Stimulated activated naive CD4-positive, alpha-beta T cell (primary cell): ENCODE measurements at regions not wholly inside any gene's neighbourhood (a gene's known extent, or its start where the extent isn't known, plus 50 kb on each side); places are given as distances from the start of the nearest gene placed in this dataset.
"Not testable (repeated sequence)": the region's sequence is repeated elsewhere in the genome, so short reads cannot be mapped to it uniquely, and the experiment has no call there.

Experiments
- DNase-seq, 6 experiments: peaks; one replicate each; lab custom pipeline; 2025; lab: John Stamatoyannopoulos, UW

DNA sequence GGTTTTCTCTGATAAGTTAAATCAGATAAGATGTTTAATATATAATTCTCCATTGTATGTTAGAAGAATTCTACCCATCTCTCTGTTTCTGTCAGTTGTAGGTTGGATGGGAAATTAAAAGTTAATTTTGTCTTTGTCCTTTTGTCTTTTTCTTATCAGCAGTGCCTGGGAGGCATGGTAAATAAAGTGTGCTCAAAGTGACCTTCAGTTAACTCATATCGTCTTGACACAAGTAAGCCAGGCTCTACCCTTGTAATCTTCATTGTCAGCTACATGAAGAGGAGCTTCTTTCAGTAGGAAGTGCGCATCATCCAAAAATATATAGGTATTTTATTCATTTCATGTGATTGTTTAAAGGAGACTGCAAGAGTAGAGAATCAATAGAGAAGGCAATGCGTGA, 138.9 kb upstream of the NRIP1 start:
- DNase-seq, result no peak

DNA sequence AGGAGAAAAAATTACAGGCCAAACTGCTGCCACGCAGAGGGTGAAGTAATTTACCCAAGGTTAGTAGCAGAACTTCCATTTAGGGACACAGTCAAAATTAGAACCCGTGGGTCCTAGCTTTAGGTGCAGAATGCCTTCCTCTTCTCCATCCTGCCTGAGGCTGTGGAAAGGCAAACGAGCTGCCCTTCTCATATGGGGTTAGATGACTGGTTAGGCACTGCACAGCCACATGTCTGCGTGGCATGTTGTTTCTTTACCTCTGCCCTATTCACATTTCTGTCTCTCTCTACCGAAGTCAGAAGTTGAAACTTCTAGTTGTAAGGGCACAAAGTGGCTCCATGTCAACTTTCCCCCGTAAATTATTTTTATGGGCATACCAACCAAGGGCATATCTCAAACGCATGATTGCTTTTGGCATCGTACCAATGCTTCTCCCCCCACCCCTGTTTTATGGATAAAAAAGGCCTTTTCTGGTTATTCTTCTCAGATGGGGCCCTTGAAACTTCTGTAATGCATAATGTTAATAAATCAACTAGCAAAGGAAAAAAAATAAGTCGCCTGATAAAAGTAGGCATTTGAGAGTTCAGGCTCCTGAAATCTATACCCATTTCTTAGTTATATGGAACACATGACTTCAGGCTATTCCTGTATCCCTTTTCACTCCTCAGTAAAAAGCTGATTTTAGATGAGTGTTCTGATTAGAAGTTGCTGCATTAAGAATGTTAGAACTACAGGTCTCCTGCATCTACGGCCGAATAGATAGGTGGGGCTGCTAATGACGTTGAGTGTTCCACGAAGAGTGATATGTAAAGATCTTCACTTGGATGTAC, 139.6 kb upstream of the NRIP1 start:
- DNase-seq, result no peak

DNA sequence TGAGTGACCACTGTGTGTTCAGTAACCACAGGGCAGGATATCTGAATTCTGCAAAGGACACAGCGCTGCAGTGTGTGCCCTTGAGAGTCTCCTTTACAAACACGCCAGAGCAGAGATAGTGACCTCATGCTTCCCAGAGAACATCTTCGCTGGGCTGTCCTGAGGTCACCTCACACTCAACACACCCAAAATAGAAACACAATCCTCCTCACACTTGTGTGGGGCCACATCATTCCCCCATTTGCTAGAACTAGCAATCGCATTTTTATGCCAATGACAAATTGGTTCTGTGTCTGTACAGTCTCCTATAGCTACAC, 140.1 kb upstream of the NRIP1 start:
- DNase-seq, result no peak

DNA sequence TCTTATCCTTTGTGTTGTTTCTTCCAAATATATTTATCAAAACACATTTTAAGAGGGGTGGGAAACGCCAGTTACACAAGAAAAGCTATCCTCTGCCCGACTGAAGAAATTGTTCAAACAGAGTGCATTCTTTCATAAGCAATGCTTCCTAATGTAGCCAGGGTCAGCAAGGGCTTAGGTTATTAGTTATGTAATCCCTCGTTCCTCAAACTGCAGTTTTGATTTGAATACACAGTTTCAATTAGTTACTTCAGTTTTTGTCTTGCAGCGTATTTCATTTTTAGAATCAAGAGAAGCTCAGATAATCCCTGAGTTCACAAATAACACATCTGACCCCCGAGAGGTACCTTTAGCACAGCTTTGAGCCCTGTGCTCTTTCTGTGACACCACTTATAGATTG, 141.7 kb upstream of the NRIP1 start:
- DNase-seq, result no peak

DNA sequence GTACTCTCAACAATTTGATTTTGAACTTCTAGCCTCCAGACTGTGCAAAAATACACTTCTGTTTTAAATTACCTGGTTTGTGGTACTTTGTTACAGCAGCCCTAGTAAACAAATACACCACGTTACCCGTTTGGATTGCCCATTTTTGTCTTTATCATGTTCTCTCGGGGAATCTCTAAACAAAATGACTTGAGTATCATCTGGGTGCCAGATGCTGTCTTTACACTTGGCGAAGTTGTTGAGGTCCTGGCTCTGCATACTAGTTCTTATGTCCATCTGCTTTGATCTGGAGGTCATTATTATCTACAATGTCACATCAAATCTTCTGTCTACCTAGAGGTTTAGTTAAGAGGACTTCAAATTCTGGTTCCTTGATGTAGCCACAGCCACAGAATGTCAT, 142.4 kb upstream of the NRIP1 start:
- DNase-seq, result no peak

DNA sequence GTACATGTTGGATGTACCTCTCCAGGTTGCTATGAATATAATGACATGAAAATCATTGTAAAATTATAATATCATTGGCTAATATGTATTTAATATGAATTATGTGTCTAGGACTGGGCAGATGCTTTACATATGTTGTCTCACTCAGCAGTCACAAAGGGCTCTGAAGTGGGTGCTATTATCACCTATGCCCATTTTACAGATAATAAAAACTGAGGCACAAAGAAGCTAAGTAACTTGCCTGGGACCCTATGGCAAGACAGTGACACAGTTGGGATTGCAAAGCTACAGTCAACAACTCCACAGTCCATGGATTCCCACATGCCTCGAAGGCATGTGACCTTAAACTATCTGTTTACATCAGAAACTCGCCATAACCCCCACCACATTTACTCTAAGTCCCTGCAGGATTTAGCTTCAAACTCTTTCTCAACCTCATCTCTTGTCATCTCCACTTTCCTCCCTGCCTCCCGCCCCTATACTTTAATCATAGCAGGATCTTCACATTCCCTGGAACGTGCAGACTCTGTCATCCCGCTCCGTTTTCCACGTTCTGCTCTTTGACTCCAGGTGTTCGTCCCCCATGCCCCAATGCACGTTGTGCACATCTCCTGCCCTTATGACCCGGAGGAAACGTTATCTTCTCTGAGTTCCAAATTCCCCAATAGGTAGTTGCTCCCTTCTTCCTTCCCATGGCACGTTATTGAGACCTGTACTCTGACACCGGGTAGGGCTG, 143.0 kb upstream of the NRIP1 start:
- no peak for DNase-seq

DNA sequence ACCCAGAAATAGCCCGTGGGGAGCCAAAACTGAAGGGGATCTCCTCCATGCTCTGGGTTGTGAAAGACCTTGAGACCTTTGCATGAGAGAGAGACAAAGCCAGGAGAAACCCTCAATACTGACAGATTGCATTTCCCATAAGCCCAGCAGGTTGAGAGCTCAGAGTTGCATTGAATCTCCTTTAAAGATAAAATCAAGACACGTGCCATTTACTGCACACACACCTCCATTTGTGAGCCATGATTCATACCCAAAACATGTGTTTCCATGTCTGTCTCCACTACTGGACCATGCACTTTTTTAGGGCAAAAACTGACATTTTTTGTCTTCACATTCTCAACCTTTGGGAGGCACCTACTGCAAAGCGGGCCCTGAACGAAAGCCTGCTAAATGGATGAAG, 144.0 kb upstream of the NRIP1 start:
- no peak for DNase-seq

DNA sequence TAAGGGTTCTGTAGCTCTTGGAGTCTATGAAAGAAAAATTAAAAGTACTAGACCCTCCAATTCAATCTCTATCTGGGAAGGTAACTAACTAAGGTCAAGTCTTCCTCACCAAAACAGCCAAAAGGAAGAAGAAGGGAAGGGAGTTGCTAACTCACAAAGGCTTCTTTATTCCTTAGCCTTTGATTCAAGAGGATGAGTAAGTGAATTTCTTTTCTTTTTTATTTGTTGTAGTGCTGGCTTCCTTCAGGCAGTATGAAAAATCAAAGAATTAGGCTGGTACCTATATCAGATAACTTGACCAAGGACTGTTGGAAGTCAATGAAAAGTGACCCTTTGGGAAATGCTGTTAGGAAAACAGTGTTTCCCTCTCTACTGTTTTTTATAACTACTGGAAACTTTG, 144.4 kb upstream of the NRIP1 start:
- DNase-seq, result no peak

DNA sequence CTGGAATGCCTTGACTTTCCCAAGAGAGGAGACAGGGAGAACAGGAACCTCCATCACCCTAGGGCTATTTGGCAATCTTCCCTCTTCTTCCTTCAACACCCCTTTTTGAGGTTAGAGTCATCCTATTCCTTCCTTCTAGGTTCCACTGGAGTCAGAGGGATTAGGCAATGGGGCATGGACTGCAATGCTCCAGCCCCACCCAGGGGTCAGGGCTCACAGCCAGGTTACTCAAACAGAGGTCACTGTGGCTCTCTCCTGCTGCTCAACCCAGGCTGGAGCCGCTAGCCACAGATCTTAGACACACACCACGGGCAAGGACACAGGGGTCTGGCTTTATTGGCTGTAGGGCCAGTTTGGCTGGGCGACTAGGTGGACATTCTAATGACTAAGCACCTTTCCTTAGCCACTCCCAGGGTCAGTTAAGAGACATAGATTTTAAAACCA, 145.5 kb upstream of the NRIP1 start:
- no peak for DNase-seq

DNA sequence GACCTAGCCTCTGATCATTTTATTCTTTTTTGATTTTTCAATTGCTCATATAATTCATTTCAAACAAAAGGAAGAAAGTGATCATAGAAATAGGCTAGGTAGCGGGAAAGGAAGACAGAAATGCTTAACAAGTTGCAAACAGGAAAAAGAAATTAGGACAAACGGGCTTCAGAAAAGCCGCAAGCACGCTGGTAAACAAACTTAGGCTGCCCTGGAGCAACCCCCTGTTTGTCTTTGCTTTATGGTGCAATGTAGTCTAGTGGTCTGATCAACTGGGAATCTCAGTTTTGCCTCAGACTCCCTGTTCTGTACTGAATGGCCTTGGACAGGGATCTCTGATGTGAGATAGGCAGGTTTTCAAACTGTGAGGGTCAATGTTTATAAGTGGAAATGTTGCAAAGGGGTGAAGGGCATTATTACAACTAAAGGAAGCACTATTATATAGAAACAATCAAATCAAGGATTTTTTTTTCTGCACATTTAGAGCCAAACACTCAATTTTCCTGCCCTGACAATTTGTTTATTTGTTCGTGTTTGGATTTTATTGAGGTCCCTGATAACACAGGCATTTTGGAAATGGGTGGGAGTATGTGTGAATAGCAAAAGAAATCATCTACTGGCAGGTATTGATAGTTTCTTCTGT, 146.8 kb upstream of the NRIP1 start:
- no peak for DNase-seq

DNA sequence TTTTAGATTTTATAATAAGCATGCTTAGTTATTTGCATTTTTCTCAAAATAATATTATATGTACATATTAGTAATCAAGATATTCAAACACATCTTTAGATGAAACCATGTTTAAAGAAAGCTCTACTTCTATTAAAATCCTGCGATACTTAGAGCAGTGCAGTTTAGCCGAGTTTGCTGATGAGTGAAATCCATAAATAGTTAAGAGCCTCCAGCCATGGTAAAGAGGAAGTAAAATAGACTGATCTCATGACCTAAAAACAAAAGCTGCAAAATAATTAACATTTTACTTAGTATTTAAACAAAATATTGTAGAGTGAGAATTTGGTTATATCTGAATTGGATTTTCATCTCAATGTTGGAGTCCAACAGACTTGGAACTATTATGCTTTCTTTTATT, 147.4 kb upstream of the NRIP1 start:
- DNase-seq, result no peak

DNA sequence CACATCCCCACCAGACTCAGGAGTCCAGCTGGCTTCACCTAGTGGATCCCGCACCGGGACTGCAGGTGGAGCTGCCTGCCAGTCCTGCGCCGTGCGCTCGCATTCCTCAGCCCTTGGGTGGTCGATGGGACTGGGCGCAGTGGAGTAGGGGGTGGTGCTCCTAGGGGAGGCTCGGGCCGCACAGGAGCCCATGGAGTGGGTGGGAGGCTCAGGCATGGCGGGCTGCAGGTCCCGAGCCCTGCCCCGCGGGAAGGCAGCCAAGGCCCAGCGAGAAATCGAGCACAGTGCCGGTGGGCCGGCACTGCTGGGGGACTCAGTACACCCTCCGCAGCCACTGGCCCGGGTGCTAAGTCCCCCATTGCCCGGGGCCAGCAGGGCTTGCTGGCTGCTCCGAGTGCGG, 153.7 kb upstream of the NRIP1 start:
- not testable (repeated sequence) for DNase-seq

DNA sequence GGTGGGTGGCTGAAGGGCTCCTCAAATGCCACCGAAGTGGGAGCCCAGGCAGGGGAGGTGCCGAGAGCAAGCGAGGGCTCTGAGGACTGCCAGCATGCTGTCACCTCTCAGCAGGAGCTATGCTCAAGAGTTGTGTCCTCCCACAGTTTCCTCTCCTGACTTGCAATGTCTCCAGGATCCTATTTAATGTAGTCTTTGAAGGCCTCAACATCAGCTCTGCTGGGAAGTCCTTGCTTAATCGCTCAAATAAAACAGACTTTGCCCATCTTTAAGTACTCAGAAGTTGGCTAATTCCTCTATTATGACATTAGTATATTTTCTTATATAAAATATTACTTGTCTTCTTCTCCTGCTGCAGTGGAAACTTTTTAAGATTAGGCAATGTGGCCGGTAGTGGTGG, 154.2 kb upstream of the NRIP1 start:
- DNase-seq, result no peak

DNA sequence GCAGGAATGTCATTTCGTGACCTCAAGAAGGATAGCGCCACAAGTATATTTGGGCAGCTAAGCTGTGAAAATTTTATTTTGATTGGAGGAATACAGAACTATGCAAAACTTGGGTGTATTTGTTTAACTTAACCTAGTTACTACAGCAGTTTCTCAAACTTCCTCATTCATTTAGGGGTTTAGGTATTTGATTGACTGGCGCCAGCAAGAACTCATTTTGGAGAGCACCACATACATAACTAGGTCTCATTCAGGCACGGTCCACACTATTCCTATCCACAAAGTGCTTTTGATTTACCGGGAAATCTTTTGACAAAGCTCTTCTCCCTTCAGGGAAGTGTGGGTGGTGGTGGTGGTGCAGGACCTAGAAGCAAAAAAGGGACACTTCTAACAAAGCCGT, 155.1 kb upstream of the NRIP1 start:
- no peak for DNase-seq

DNA sequence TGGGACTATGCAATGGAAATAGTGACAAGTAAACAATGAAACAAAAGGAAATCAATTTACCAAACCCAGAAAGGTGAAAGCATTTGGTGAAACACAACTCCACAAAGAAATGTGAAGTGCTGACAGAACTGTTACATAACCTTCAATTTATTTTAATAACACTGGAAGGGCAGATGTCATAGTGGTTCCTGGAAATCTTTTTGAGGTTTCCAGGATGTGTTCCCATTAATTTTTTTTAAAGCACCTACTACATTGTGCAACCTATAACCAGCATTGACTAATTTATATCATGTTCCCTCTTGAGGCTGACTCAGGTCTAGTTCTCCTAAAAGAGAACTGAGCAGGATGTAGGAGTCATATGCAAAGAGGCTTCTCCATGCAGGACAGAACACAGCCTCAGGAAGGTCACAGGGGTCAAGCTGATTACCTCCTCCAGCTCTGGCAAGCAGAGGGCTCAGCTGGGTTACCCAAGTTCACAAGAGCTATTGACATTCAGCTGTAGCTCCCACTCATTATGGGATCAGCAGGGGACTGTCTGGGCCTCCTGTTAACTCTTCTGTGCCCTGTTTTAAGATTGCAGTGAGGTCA, 157.1 kb upstream of the NRIP1 start:
- no peak for DNase-seq

DNA sequence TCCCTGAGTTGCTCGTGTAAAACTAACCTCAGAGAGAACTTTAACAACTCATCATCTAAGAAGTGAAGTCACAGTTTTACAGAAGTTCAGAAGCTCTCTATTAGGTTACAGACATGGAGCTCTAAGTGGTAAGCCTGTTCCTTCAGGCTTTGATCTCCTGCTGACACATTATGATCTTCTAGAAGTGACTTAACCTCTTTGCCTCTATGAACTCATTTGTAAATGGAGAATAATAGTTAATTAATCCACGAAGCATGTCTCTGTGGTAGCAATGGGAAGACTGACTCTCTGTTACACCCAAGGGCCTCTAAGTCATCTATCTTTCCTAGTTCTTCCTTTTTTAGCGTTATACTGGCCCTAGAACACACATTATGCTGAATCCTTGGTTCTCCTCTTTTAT, 157.9 kb upstream of the NRIP1 start:
- no peak for DNase-seq

DNA sequence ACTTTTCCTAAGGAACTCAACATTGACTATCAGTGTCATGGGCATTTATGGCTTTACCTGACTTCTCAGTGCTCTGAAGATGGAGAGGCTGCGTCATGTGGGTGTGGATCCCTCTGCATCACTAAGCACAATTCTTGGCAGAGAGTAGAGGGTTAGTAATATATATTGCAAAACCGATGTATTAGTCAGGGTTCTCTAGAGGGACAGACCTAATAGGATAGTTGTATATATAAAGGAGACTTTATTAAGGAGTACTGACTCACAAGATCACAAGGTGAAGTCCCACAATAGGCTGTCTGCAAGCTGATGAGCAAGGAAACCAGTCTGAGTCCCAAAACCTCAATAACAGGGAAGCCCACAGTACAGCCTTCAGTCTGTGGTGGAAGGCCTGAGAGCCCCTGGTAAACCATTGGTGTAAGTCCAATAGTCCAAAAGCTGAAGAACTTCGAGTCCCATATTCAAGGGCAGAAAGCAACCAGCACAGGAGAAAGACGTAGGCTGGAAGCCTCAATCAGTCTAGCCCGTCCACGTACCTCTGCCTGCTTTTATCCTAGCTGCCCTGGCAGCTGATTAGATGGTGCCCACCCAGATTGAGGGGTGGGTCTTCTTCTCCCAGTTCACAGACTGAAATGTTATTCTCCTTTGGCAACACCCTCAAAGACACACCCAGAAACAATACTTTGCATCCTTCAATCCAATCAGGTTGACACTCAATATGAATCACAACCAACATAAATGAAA, 159.7 kb upstream of the NRIP1 start:
- DNase-seq, result no peak

DNA sequence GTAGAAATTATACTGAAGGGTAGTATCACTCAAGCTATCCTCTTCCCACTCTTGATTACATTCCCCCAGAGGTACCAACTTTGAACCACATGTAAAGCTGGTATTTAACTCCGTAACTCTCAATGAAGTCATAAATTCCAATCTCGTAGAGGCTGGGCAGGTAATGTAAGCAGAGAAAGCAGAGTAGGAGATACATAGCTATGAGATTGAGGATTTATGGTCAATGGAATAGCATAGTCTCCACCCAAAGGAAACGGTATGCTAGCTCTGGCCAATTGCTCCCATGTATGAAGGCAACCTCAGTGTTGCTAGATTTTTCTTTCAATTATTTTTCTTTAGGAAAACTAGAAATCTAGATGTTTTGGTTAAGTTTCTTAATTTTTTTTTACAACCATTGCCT, 163.1 kb upstream of the NRIP1 start:
- no peak for DNase-seq

DNA sequence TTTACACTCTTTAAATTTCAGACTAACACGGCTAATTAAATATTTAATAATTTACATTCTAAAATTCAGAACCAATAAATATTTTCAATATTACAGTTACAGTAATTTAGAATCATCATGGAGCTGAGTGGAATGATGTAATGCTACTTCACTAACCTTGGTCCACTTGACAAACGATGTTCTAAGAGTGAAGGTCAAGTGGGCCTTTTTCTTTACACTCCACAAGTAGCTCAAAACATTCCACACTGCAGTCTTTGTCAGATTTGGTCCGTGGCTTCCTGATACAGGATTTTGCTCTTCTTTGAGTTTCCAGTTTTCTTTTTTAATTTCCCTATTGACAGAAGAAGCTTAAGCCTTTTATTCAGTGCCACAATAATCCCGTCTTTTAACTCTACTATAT, 164.6 kb upstream of the NRIP1 start:
- no peak for DNase-seq

DNA sequence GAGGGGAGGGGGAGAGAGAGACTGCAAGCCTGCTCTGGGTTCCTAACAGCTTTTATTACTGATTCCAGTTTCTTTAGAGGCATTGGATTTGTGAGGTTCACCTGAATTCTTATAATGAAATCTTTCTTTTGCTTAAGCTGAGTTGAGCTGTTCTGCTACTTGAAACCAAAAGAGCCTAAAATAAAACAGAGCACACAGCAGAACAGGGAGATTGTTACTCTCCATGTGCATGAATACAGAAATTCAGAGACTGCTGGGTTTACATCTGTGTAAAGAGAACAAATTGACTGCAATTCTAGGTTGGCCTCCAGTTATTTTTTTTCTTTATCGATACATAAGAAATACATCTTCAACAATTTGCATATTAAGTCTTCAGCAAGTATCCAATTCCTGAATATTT, 168.8 kb upstream of the NRIP1 start:
- DNase-seq, result no peak

DNA sequence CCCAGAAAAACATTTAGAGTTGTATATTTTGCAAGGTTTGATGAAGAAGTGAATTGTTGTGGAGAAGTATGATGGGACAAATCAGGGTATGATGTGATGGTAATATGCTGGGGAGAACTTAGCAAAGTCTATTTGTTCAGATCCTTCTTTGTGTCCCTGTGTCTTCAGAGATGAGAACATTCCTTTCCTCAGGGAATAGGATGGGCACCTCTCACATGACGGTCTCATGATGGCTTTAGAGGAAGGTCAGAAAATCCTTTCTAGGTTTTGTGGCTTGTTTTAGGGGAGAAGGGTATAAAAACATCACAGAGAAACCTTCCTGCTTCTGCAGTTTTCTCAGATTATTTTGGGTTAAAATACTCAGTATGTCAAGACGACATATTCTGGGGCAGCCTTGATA, 171.3 kb upstream of the NRIP1 start:
- DNase-seq, result no peak

DNA sequence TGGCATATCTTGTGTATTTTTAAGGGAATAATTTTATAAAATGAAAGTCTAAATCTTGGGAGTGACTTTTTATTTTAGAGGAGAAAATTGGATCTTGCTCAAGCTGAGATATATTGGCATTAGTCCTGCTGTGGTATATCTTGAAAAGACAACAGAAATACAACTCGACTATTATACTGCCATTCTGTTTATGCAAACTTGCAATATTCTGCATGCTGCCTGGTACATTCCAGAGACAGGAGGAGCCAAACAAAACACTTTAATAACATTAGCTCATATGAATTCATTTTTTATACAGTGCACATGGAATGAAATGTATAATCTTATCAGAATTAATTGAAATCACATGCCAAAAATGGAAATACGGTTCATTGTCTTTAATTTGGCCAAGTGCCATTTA, 176.0 kb upstream of the NRIP1 start:
- DNase-seq, result no peak
